HepG2 (cell line): ENCODE measurements at regions not wholly inside any gene's neighbourhood (a gene's known extent, or its start where the extent isn't known, plus 50 kb on each side); places are given as distances from the start of the nearest gene placed in this dataset.

Source experiments
- CEBPB ChIP-seq: IDR thresholded peaks from 2 replicates; pipeline ENCODE4 v1.6.1; 2011; ENCODE audit warnings: low read depth, low read length, improper control_type of control experiment, borderline replicate concordance
- PAX8 ChIP-seq: sonication (generic); formaldehyde crosslinking; IDR thresholded peaks from 2 replicates; pipeline ENCODE4 v1.8.0; 2022; ENCODE audit warnings: mild to moderate bottlenecking, missing genetic modification reagents, borderline replicate concordance
- SKI ChIP-seq: fragments of 450-650 bp; IDR thresholded peaks from one replicate; pipeline ENCODE4 v1.6.1; 2018; ENCODE audit warnings: mild to moderate bottlenecking; ENCODE audit not compliant: partially characterized antibody
- ZNF205 ChIP-seq: IDR thresholded peaks from 2 replicates; pipeline ENCODE4 v1.6.1; 2018; ENCODE audit warnings: missing biosample characterization, missing genetic modification reagents
- ZNF251 ChIP-seq: sonication (generic); formaldehyde crosslinking; IDR thresholded peaks from 2 replicates; pipeline ENCODE4 v1.9.0; 2021; ENCODE audit warnings: mild to moderate bottlenecking, missing genetic modification reagents
- ZNF350 ChIP-seq: sonication (generic); formaldehyde crosslinking; IDR thresholded peaks from 2 replicates; pipeline ENCODE4 v1.4.0; 2020; ENCODE audit warnings: mild to moderate bottlenecking, low read depth, missing genetic modification reagents, borderline replicate concordance
- ZNF616 ChIP-seq: sonication (generic); formaldehyde crosslinking; IDR thresholded peaks from 2 replicates; pipeline ENCODE4 v1.5.0; 2020; ENCODE audit warnings: low read depth, mild to moderate bottlenecking, missing genetic modification reagents
- ZNF670 ChIP-seq: sonication (generic); formaldehyde crosslinking; IDR thresholded peaks from 2 replicates; pipeline ENCODE4 v1.8.0; 2022; ENCODE audit warnings: mild to moderate bottlenecking, missing genetic modification reagents, borderline replicate concordance
- TF ChIP-seq, protein P1 (sequence below): sonication (generic); formaldehyde crosslinking; IDR thresholded peaks from 2 replicates; pipeline ENCODE4 v1.8.0; 2022; ENCODE audit warnings: missing genetic modification reagents, mild to moderate bottlenecking, moderate library complexity, borderline replicate concordance
- TF ChIP-seq, protein P2 (sequence below): sonication (generic); formaldehyde crosslinking; IDR thresholded peaks from 2 replicates; pipeline ENCODE4 v1.5.0; 2020; ENCODE audit warnings: mild to moderate bottlenecking, missing genetic modification reagents, moderate library complexity

DNA sequence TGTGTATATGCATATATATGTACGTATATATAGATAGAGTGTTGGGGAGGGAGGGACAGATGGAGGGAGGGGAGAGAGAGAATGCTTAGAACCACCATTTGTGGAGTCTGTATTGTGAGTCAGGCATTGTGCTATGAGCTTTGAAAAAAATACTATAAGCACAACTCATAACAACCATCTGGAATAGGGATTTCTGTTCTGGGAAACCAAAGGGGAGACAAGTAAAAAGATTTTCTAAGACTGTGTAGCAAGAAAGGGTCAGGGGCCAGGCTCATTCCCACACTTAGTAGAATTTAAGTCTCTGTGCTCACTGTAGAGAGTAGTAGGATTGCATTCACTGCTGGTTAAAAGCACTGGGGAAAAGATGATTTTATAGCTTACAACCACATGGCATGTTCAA, 202.3 kb upstream of the SGCD start:
- TF ChIP-seq, protein P1, sequence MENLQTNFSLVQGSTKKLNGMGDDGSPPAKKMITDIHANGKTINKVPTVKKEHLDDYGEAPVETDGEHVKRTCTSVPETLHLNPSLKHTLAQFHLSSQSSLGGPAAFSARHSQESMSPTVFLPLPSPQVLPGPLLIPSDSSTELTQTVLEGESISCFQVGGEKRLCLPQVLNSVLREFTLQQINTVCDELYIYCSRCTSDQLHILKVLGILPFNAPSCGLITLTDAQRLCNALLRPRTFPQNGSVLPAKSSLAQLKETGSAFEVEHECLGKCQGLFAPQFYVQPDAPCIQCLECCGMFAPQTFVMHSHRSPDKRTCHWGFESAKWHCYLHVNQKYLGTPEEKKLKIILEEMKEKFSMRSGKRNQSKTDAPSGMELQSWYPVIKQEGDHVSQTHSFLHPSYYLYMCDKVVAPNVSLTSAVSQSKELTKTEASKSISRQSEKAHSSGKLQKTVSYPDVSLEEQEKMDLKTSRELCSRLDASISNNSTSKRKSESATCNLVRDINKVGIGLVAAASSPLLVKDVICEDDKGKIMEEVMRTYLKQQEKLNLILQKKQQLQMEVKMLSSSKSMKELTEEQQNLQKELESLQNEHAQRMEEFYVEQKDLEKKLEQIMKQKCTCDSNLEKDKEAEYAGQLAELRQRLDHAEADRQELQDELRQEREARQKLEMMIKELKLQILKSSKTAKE (CRISPR knock-in tag) = no peak
- TF ChIP-seq PAX8 (CRISPR knock-in tag) = no peak
- no peak for TF ChIP-seq ZNF616 (CRISPR knock-in tag)
- TF ChIP-seq ZNF350 = no peak
- TF ChIP-seq, protein P2, sequence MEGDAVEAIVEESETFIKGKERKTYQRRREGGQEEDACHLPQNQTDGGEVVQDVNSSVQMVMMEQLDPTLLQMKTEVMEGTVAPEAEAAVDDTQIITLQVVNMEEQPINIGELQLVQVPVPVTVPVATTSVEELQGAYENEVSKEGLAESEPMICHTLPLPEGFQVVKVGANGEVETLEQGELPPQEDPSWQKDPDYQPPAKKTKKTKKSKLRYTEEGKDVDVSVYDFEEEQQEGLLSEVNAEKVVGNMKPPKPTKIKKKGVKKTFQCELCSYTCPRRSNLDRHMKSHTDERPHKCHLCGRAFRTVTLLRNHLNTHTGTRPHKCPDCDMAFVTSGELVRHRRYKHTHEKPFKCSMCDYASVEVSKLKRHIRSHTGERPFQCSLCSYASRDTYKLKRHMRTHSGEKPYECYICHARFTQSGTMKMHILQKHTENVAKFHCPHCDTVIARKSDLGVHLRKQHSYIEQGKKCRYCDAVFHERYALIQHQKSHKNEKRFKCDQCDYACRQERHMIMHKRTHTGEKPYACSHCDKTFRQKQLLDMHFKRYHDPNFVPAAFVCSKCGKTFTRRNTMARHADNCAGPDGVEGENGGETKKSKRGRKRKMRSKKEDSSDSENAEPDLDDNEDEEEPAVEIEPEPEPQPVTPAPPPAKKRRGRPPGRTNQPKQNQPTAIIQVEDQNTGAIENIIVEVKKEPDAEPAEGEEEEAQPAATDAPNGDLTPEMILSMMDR (CRISPR knock-in tag) = no peak
- no peak for TF ChIP-seq ZNF205 (CRISPR knock-in tag)
- no peak for TF ChIP-seq ZNF251 (CRISPR knock-in tag)
- TF ChIP-seq ZNF670 (CRISPR knock-in tag) = no peak
- TF ChIP-seq SKI = no peak
- TF ChIP-seq CEBPB = no peak
